ENCODE measurements at regions not wholly inside any gene's neighbourhood (a gene's known extent, or its start where the extent isn't known, plus 50 kb on each side); places are given as distances from the start of the nearest gene placed in this dataset.
"Not testable (repeated sequence)": the region's sequence is repeated elsewhere in the genome, so short reads cannot be mapped to it uniquely, and the experiment has no call there.

DNA sequence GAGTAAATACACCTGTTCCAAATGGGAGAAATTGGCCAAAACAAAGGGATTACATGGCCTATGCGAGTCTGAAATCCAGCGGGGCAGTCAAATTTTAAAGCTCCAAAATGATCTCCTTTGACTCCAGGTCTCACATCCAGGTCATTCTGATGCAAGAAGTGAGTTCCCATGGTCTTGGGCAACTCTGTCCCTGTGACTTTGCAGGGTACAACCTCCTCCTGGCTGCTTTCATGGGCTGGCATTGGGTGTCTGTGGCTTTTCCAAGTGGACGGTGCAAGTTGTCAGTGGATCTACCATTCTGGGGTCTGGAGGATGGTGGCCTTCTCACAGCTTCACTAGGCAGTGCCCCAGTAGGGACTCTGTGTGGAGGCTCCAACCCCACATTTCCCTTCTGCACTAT, 144.3 kb upstream of the BARHL2 start:
- not testable (repeated sequence) for TF ChIP-seq POLR2AphosphoS5 (IDR thresholded peaks at IDR 0.05; ENCODE audit: low read depth, low read length); POLR2A (IDR thresholded peaks at IDR 0.05; ENCODE audit: low read depth, low read length); TAF1 (IDR thresholded peaks at IDR 0.05; ENCODE audit: borderline replicate concordance, low read depth, low read length)
